Activated naive CD8-positive, alpha-beta T cell treated with anti-CD3 and anti-CD28 coated beads, Interleukin-2, amount 10 ng/mL, durations not matched to agents 7 days and 5 days (primary cell): ENCODE measurements at regions not wholly inside any gene's neighbourhood (a gene's known extent, or its start where the extent isn't known, plus 50 kb on each side); places are given as distances from the start of the nearest gene placed in this dataset.

Experiments
- ATAC-seq: fragments of 150-1000 bp; cut with Tn5 transposase; one replicate; pipeline ENCODE4 v1.10.0; 2021; ENCODE audit warnings: low read depth, moderate library complexity
- POLR2A ChIA-PET: fragments of 350-600 bp; sonication (Branson Sonifier 250); formaldehyde crosslinking; loops from one replicate; lab custom pipeline; 2021; ENCODE audit warnings: antibody characterized with exemption; lab: Charles Lee
- DNase-seq: peaks from one replicate; pipeline ENCODE4 v3.0.0; 2021
- H3K27ac Mint-ChIP-seq: one replicate; pipeline ENCODE4 v1.8.0; 2022; ENCODE audit warnings: mild to moderate bottlenecking, mixed read lengths
- H3K27me3 Mint-ChIP-seq: one replicate; pipeline ENCODE4 v1.8.0; 2022; ENCODE audit warnings: mild to moderate bottlenecking, moderate library complexity, mixed read lengths
- H3K36me3 Mint-ChIP-seq: one replicate; pipeline ENCODE4 v1.8.0; 2021; ENCODE audit warnings: mild to moderate bottlenecking, mixed read lengths
- H3K4me1 Mint-ChIP-seq: one replicate; pipeline ENCODE4 v1.8.0; 2021; ENCODE audit warnings: mixed read lengths
- H3K4me3 Mint-ChIP-seq: one replicate; pipeline ENCODE4 v1.8.0; 2022; ENCODE audit warnings: mild to moderate bottlenecking, moderate library complexity, mixed read lengths
- H3K9me3 Mint-ChIP-seq: one replicate; pipeline ENCODE4 v1.8.0; 2021; ENCODE audit warnings: mixed read lengths

GRCh38 chr15:39448409-39448808 is 132.5 kb upstream of the THBS1 start:
- Mint-ChIP-seq H3K36me3 (no peaks in the 10 kb centered on the region), H3K4me3 (no peak overlapping the region), H3K4me1 (no peaks in the 10 kb centered on the region), H3K27ac (no peak overlapping the region), H3K27me3 (peaks cover 6% of the 10 kb centered on the region), H3K9me3 (no peaks in the 10 kb centered on the region)
- ATAC-seq (no peak), DNase-seq (no peak)
- POLR2A ChIA-PET: no interaction called here

GRCh38 chr15:39451121-39451688 is 129.7 kb upstream of the THBS1 start:
- H3K4me3 Mint-ChIP-seq: no peak overlapping the region
- H3K36me3 Mint-ChIP-seq: no peaks in the 10 kb centered on the region
- DNase-seq (no peak), ATAC-seq (no peak)
- no peak overlapping the region for H3K27ac Mint-ChIP-seq
- H3K27me3 Mint-ChIP-seq: peaks cover 4% of the 10 kb centered on the region
- H3K9me3 Mint-ChIP-seq: no peaks in the 10 kb centered on the region
- POLR2A ChIA-PET: no interaction called here
- no peaks in the 10 kb centered on the region for H3K4me1 Mint-ChIP-seq

DNA sequence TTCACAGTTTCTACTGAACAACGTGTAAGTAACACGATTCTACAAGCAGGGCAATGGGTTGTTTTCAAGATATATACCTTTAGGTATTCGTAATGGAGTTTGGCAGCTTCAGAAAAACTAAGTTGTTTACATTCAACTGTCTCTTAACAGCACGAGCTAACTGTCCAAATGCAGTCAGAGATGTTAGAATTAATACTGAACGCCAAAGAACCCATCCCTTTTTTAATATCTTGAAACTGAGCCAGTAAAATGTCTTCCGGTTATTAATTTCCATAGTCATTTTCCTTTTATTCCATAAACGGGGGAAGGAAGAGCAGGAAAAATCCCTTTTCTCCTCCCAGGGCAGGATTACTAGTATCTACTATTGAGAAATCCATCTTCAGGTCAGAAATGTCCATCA is 129.0 kb upstream of the THBS1 start:
- Mint-ChIP-seq H3K27me3 (peaks cover 2% of the 10 kb centered on the region), H3K9me3 (no peaks in the 10 kb centered on the region), H3K4me1 (no peaks in the 10 kb centered on the region), H3K27ac (no peak overlapping the region), H3K36me3 (no peaks in the 10 kb centered on the region), H3K4me3 (no peak overlapping the region)
- DNase-seq: no peak
- POLR2A ChIA-PET: no interaction called here
- ATAC-seq: no peak

DNA sequence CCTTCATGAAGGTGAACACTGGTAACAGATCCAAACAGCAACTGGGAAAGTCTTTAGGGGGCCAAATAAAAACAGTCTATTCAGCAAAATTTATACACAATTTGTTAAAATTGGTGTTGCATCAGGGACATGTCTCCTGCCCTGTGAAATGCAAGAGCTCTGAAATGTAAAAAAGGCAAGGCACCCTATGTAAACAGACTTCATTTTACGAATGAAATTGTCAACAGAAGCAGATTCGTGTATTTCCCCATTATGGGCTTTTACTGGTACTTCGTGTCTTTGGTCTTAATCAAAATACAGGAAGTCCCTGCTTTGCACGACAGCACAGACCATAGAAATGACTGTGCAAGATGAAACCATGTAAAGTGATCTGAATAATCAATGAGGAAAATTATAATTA is 127.3 kb upstream of the THBS1 start:
- Mint-ChIP-seq H3K36me3 (no peaks in the 10 kb centered on the region), H3K27ac (no peak overlapping the region), H3K9me3 (no peaks in the 10 kb centered on the region), H3K4me3 (no peak overlapping the region), H3K4me1 (no peaks in the 10 kb centered on the region), H3K27me3 (no peaks in the 10 kb centered on the region)
- POLR2A ChIA-PET: no interaction called here
- ATAC-seq (no peak), DNase-seq (no peak)

- POLR2A ChIA-PET: no interaction called here
- DNase-seq: no peak
- Mint-ChIP-seq H3K36me3 (no peaks in the 10 kb centered on the region), H3K27me3 (no peaks in the 10 kb centered on the region), H3K4me3 (no peak overlapping the region), H3K4me1 (no peaks in the 10 kb centered on the region), H3K9me3 (no peaks in the 10 kb centered on the region), H3K27ac (no peak overlapping the region)
- no peak for ATAC-seq
Observed at GRCh38 chr15:39454189-39454986, 126.5 kb upstream of the THBS1 start.

DNA sequence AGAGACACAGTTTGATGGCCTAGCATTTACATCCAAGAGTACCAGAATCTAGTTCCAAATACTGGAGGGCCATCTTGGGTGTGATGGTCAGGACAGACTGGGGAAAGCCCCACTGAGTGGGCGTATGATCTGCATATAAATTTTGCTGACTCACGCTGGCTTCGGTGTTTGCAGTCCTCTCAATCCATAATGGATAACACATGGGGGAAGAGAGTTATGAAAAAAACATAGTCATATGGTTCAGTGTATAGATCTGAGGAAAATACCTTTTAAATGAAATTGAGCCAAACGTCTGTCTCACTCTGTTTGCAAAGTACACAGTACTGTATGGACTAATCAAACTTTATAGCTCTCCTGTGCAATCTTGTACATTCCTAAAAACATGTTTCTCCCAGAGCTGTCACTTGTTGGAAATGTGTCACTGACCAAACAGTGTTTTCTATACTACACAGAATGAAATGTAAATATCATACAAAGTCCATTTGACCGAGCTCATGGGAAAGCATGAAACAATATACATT is 125.3 kb upstream of the THBS1 start:
- no peaks in the 10 kb centered on the region for H3K27me3 Mint-ChIP-seq
- H3K9me3 Mint-ChIP-seq: no peaks in the 10 kb centered on the region
- ATAC-seq: no peak

GRCh38 chr15:39456159-39456558 is 124.7 kb upstream of the THBS1 start:
- H3K27me3 Mint-ChIP-seq: no peaks in the 10 kb centered on the region
- no peak for ATAC-seq
- no peaks in the 10 kb centered on the region for H3K4me1 Mint-ChIP-seq
- no peak overlapping the region for H3K4me3 Mint-ChIP-seq
- DNase-seq: no peak
- POLR2A ChIA-PET: no interaction called here
- H3K36me3 Mint-ChIP-seq: no peaks in the 10 kb centered on the region
- H3K9me3 Mint-ChIP-seq: no peaks in the 10 kb centered on the region
- H3K27ac Mint-ChIP-seq: no peak overlapping the region

More for the DNA sequence above, 125.3 kb upstream of the THBS1 start:
- Mint-ChIP-seq H3K27ac (no peak overlapping the region), H3K36me3 (no peaks in the 10 kb centered on the region), H3K4me1 (no peaks in the 10 kb centered on the region), H3K4me3 (no peak overlapping the region)
- DNase-seq: no peak
- POLR2A ChIA-PET: no interaction called here

DNA sequence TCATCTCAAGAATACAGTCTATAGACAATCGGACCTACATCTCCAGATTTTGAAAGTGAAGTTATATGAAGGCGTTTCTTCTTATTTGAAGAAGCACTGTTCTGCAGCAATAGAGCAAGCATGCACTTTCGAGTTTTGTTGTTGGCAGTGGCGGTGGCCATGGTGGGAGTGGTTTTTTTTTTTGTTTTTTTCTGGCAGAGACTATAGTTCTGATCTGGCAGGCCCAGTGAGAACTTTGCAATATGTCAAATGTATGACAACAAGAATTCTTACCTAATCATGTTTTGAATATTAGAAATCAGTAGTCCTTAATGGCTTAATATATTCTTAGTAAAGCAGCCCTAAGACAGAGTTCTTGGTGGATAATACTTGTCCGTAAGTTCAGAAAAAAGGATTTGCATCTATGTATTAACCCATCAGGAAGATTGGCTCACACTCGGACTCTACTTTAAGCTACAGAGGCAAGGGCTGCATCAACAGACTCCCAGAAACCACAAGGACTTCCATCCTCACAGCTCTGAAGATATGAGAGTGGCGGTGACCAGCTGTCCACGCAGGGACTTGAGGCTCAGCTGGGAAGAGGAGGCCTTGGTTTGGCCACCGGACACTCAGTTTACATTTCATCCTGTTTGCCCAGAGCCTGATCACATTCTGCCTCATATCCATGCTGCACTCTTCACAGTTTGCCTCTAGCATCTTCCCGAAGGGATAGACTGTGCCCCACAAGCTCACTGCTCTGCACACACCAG is 124.1 kb upstream of the THBS1 start:
- POLR2A ChIA-PET: no interaction called here
- Mint-ChIP-seq H3K27me3 (no peaks in the 10 kb centered on the region), H3K4me1 (no peaks in the 10 kb centered on the region), H3K9me3 (no peaks in the 10 kb centered on the region), H3K27ac (no peak overlapping the region), H3K36me3 (no peaks in the 10 kb centered on the region), H3K4me3 (no peak overlapping the region)
- ATAC-seq: no peak
- no peak for DNase-seq

DNA sequence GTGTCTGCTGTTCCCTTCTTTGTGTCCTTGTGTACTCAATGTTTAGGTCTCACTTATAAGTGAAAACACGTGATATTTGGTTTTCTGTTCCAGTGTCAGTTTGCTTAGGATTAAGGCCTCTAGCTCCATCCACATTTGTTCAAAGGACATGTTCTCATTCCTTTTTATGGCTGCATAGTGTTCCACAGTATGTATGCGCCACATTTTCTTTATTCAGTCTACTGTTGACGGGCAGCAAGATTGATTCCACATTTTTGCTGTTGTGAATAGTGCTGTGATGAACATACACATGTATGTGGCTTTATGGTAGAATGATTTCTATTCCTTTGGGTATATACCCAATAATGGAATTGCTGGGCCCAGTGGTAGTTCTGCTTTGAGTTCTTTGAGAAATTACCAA is 122.7 kb upstream of the THBS1 start:
- no peaks in the 10 kb centered on the region for H3K4me1 Mint-ChIP-seq
- no peak overlapping the region for H3K27ac Mint-ChIP-seq
- no peaks in the 10 kb centered on the region for H3K36me3 Mint-ChIP-seq
- POLR2A ChIA-PET: no interaction called here
- DNase-seq (no peak), ATAC-seq (no peak)
- no peaks in the 10 kb centered on the region for H3K27me3 Mint-ChIP-seq
- H3K4me3 Mint-ChIP-seq: no peak overlapping the region
- H3K9me3 Mint-ChIP-seq: no peaks in the 10 kb centered on the region

GRCh38 chr15:39459548-39459947 is 121.3 kb upstream of the THBS1 start:
- no peak for DNase-seq
- Mint-ChIP-seq H3K4me3 (no peak overlapping the region), H3K27ac (no peak overlapping the region), H3K36me3 (no peaks in the 10 kb centered on the region), H3K9me3 (no peaks in the 10 kb centered on the region), H3K27me3 (no peaks in the 10 kb centered on the region), H3K4me1 (no peaks in the 10 kb centered on the region)
- POLR2A ChIA-PET: no interaction called here
- ATAC-seq: no peak

DNA sequence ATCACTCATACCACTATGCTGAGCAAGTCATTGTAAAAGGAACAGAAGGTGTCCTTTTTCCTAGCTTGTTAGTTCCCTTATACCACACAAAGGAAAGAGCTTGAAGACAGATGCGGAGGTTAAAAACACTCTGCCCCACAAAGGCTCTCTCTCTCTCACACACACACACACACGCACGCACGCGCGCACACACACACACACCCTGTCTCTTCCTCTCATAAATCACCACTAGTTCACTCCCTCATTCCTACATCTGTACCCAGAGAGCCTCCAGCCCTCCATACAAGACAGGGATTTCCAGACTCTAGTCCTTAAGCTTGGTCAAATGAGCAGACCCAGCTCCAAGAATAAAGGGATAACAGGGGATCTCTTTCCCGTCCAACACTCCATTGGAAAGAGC is 120.1 kb upstream of the THBS1 start:
- Mint-ChIP-seq H3K9me3 (no peaks in the 10 kb centered on the region), H3K27me3 (no peaks in the 10 kb centered on the region)

DNA sequence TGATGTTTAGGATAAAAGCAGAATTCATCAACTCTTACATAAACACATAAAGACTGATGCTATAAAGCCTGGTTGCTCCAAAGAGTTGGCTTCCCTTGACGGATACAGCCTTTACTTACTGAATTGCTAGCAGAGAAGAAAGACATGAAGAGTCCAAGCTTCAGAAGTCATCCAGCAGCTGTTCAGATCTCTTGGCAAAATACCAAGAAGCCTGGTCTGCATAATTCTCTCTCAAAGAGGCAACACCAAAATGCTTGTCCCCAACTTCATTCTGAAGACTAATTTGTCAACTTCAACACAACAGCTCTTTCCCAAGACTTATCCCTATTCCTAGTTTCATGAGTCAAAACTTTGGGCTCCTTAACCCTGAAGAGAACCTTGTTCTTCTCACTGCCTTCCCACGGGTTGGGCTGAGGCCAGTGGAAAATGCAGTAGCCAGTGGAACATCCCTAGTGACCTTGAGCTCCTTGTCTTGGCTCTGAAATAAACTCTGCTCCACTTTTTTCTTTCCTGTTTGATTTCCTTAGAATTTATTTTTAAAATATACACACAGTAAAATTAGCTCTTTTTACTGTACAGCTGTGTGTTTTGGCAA is 119.2 kb upstream of the THBS1 start:
- no peaks in the 10 kb centered on the region for H3K4me1 Mint-ChIP-seq
- H3K9me3 Mint-ChIP-seq: no peaks in the 10 kb centered on the region
- DNase-seq (no peak), ATAC-seq (no peak)
- H3K4me3 Mint-ChIP-seq: no peak overlapping the region
- no peaks in the 10 kb centered on the region for H3K27me3 Mint-ChIP-seq
- H3K27ac Mint-ChIP-seq: no peak overlapping the region
- POLR2A ChIA-PET: no interaction called here
- H3K36me3 Mint-ChIP-seq: no peaks in the 10 kb centered on the region

More for the DNA sequence above, 120.1 kb upstream of the THBS1 start:
- ATAC-seq (no peak), DNase-seq (no peak)
- Mint-ChIP-seq H3K36me3 (no peaks in the 10 kb centered on the region), H3K4me3 (no peak overlapping the region), H3K27ac (no peak overlapping the region), H3K4me1 (no peaks in the 10 kb centered on the region)
- POLR2A ChIA-PET: no interaction called here

DNA sequence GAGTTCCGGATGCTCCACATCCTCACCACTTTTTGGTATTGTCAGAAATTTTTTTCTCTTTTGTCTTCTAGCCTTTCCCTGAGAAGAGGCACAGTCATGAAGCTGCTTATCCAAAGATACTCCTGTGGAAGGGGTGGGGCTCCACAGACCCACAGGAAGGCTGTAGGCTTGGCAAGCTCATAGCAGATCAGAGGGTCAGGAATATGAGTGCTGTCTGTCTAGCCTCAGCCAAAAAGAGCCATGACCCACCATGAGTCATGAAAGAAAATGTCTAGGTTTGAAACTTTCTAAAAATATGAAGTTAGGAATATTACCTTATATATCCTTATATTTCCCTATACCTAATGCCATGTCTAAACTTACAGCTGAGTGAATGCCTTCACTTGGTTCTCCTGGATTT is 118.2 kb upstream of the THBS1 start:
- Mint-ChIP-seq H3K9me3 (no peaks in the 10 kb centered on the region), H3K4me1 (no peaks in the 10 kb centered on the region), H3K27ac (no peak overlapping the region), H3K4me3 (no peak overlapping the region), H3K27me3 (no peaks in the 10 kb centered on the region), H3K36me3 (no peaks in the 10 kb centered on the region)
- ATAC-seq: no peak
- no peak for DNase-seq
- POLR2A ChIA-PET: no interaction called here
